Liver (tissue), 3 donors: ENCODE measurements at regions not wholly inside any gene's neighbourhood (a gene's known extent, or its start where the extent isn't known, plus 50 kb on each side); places are given as distances from the start of the nearest gene placed in this dataset.

Experiments used
- GABPA ChIP-seq, 2 donors: IDR thresholded peaks in 1 of 2; conservative IDR thresholded peaks in 1 of 2; 2 replicates each; pipeline ENCODE4 v1.6.1; 2016; ENCODE audit warnings: antibody characterized with exemption in 2 of 2, mild to moderate bottlenecking in 1 of 2, moderate library complexity in 1 of 2
- HNF4G ChIP-seq: IDR thresholded peaks from 2 replicates; pipeline ENCODE4 v1.6.1; 2016; ENCODE audit warnings: antibody characterized with exemption
- RAD21 ChIP-seq, 2 donors: IDR thresholded peaks; 2 replicates each; pipeline ENCODE4 v1.6.1; 2016; ENCODE audit warnings: antibody characterized with exemption in 2 of 2, mild to moderate bottlenecking in 2 of 2
- TF ChIP-seq, protein P1 (sequence below): fragments of 150-350 bp; IDR thresholded peaks from 2 replicates; pipeline ENCODE4 v1.5.1; 2017; ENCODE audit warnings: improper control_type of control experiment, low read depth, low read length; ENCODE audit not compliant: missing input control
- TF ChIP-seq, protein P2 (sequence below): IDR thresholded peaks from 2 replicates; pipeline ENCODE4 v1.6.1; 2016; ENCODE audit warnings: antibody characterized with exemption
- TF ChIP-seq, protein P3 (sequence below): IDR thresholded peaks from 2 replicates; pipeline ENCODE4 v1.6.1; 2016; ENCODE audit warnings: antibody characterized with exemption
- donor health status: healthy.
- donor health status: healthy.

GRCh38 chr5:8857051-8857450 is 688.8 kb downstream of the SEMA5A start:
- TF ChIP-seq, protein P1, sequence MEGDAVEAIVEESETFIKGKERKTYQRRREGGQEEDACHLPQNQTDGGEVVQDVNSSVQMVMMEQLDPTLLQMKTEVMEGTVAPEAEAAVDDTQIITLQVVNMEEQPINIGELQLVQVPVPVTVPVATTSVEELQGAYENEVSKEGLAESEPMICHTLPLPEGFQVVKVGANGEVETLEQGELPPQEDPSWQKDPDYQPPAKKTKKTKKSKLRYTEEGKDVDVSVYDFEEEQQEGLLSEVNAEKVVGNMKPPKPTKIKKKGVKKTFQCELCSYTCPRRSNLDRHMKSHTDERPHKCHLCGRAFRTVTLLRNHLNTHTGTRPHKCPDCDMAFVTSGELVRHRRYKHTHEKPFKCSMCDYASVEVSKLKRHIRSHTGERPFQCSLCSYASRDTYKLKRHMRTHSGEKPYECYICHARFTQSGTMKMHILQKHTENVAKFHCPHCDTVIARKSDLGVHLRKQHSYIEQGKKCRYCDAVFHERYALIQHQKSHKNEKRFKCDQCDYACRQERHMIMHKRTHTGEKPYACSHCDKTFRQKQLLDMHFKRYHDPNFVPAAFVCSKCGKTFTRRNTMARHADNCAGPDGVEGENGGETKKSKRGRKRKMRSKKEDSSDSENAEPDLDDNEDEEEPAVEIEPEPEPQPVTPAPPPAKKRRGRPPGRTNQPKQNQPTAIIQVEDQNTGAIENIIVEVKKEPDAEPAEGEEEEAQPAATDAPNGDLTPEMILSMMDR = no peak
- TF ChIP-seq RAD21 (IDR thresholded peaks at IDR 0.05) (no peak), HNF4G (no peak), GABPA (IDR thresholded peaks at IDR 0.05 in 1 of 2, conservative IDR thresholded peaks at IDR 0.05 in 1 of 2) (no peak)
- TF ChIP-seq, protein P2, sequence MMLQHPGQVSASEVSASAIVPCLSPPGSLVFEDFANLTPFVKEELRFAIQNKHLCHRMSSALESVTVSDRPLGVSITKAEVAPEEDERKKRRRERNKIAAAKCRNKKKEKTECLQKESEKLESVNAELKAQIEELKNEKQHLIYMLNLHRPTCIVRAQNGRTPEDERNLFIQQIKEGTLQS = no peak
- TF ChIP-seq, protein P3, sequence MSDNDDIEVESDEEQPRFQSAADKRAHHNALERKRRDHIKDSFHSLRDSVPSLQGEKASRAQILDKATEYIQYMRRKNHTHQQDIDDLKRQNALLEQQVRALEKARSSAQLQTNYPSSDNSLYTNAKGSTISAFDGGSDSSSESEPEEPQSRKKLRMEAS = no peak
